NCI-H146 (cell line): ENCODE measurements at regions not wholly inside any gene's neighbourhood (a gene's known extent, or its start where the extent isn't known, plus 50 kb on each side); places are given as distances from the start of the nearest gene placed in this dataset.

Source experiments
- DNase-seq: peaks from one replicate; lab custom pipeline; 2025; lab: John Stamatoyannopoulos, UW

DNA sequence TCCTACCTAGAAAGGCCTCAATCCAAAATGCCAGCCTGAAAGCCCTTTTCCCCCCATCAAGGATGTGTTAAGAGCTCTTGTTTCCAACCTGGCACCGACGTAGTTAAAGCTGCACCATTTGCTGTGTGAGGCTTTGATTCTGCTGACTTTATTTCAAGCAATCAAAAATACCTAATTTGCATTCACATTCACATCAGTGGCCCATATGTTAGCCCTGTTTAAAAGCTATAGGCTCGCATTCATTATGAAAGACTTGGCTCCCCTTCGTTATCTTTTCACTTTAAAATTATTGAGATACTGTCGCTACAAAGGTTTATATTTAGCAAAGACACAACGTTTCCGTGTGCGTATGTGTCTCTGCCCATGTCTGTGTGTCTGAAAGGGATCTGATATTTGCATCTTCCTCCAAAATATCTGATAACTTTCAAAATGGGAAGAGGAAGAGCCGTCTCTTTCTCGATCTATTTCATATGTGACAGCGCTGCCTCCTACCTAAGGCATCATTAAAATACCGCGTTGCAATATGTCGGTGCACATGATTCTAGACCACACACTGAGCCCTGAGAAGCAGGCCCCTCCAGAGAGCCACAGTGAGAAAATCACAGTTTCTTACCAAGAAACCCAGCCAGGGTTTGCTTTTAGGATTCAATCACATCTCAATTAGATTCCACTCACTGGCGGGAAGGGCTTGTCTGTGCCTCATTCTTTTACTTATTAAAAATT is 57.1 kb upstream of the ITPRID1 start:
- DNase-seq: no peak

- DNase-seq: no peak
Observed at GRCh38 chr7:31457551-31457950, 56.3 kb upstream of the ITPRID1 start.

GRCh38 chr7:31458203-31458602 is 55.7 kb upstream of the ITPRID1 start:
- DNase-seq: no peak

- no peak for DNase-seq
Observed at GRCh38 chr7:31462636-31463035, 51.3 kb upstream of the ITPRID1 start.
